H1 (cell line): ENCODE measurements at regions not wholly inside any gene's neighbourhood (a gene's known extent, or its start where the extent isn't known, plus 50 kb on each side); places are given as distances from the start of the nearest gene placed in this dataset.

ENCODE experiments used
- CTCF ChIP-seq, 3 experiments: IDR thresholded peaks; 1 replicate in 2 of 3; 2 replicates in 1 of 3; pipeline versions ENCODE4 v1.5.1 to v1.6.1; 2011; ENCODE audit warnings: low read length in 3 of 3, mild to moderate bottlenecking in 3 of 3, inconsistent platforms in 2 of 3, low read depth in 1 of 3, moderate library complexity in 1 of 3; ENCODE audit not compliant: insufficient read depth in 1 of 3; ENCODE audit errors: control extremely low read depth in 1 of 3
- EZH2 ChIP-seq: fragments of 200-600 bp; sonication (generic); IDR thresholded peaks from 2 replicates; pipeline ENCODE4 v1.7.1; 2012; ENCODE audit warnings: low read depth, mild to moderate bottlenecking, moderate library complexity, low read length, inconsistent platforms; ENCODE audit not compliant: severe bottlenecking
- KDM5A ChIP-seq: fragments of 200-600 bp; IDR thresholded peaks from 2 replicates; pipeline ENCODE4 v1.7.1; 2012; ENCODE audit warnings: mild to moderate bottlenecking, low read length, inconsistent platforms, mixed read lengths
- NANOG ChIP-seq: IDR thresholded peaks from 2 replicates; pipeline ENCODE4 v1.6.1; 2011; ENCODE audit warnings: low read length, low read depth, mild to moderate bottlenecking, inconsistent platforms; ENCODE audit not compliant: insufficient read depth, poor library complexity, severe bottlenecking
- RAD21 ChIP-seq, 2 experiments: IDR thresholded peaks in 1 of 2; conservative IDR thresholded peaks in 1 of 2; 2 replicates each; pipeline ENCODE4 v1.6.1; 2011; ENCODE audit warnings: low read depth in 2 of 2, low read length in 2 of 2, improper control_type of control experiment in 1 of 2, inconsistent platforms in 1 of 2, mild to moderate bottlenecking in 1 of 2, moderate library complexity in 1 of 2
- SIRT6 ChIP-seq: IDR thresholded peaks from one replicate; pipeline ENCODE4 v1.7.1; 2012; ENCODE audit warnings: low read length, inconsistent platforms
- SP2 ChIP-seq: IDR thresholded peaks from 2 replicates; pipeline ENCODE4 v1.6.1; 2012; ENCODE audit warnings: mild to moderate bottlenecking, low read length, inconsistent platforms
- TAF1 ChIP-seq: IDR thresholded peaks from 2 replicates; pipeline ENCODE4 v1.6.1; 2011; ENCODE audit warnings: mild to moderate bottlenecking, low read depth, low read length

GRCh38 chr18:32831781-32832180 lies 59.0 kb upstream of the KLHL14 start (continued):
- TF ChIP-seq NANOG (no peak), SIRT6 (no peak), RAD21 (IDR thresholded peaks at IDR 0.05 in 1 of 2, conservative IDR thresholded peaks at IDR 0.05 in 1 of 2; ENCODE audit: low read depth in 2 of 2, low read length in 2 of 2) (no peak), EZH2 (no peak), KDM5A (no peak), SP2 (no peak), TAF1 (no peak), CTCF (IDR thresholded peaks at IDR 0.05; ENCODE audit: control extremely low read depth in 1 of 3, insufficient read depth in 1 of 3, low read depth in 1 of 3, low read length in 3 of 3) (no peak)
